GM23338 (cell line): ENCODE measurements at regions not wholly inside any gene's neighbourhood (a gene's known extent, or its start where the extent isn't known, plus 50 kb on each side); places are given as distances from the start of the nearest gene placed in this dataset.

Experiments
- ATAC-seq: fragments of 200-7000 bp; cut with Tn5 transposase; 3 replicates; pipeline ENCODE4 v1.9.1; 2020
- DNase-seq: peaks from one replicate; pipeline ENCODE4 v3.0.0-alpha.2; 2015; ENCODE audit warnings: low spot score
- H2AFZ ChIP-seq: fragments of 200-600 bp; sonication (generic); 2 replicates; pipeline ENCODE4 v1.8.0; 2016; ENCODE audit warnings: antibody characterized with exemption, mild to moderate bottlenecking, moderate library complexity
- H3F3A ChIP-seq: fragments of 200-600 bp; sonication (generic); replicated peaks from 2 replicates; pipeline ENCODE4 v1.8.0; 2017; ENCODE audit warnings: antibody characterized with exemption, mixed run types, low read depth
- H3K27ac ChIP-seq: fragments of 200-600 bp; sonication (generic); 2 replicates; pipeline ENCODE4 v1.6.1; 2016; ENCODE audit warnings: low read depth
- H3K27me3 ChIP-seq: fragments of 200-600 bp; sonication (generic); 2 replicates; pipeline ENCODE4 v1.8.0; 2016; ENCODE audit warnings: mild to moderate bottlenecking, mixed run types, moderate library complexity; ENCODE audit not compliant: insufficient read depth
- H3K36me3 ChIP-seq: fragments of 200-600 bp; sonication (generic); 2 replicates; pipeline ENCODE4 v1.8.0; 2016; ENCODE audit warnings: mild to moderate bottlenecking; ENCODE audit not compliant: insufficient read depth
- H3K4me1 ChIP-seq: fragments of 200-600 bp; sonication (generic); 2 replicates; pipeline ENCODE4 v1.8.0; 2016; ENCODE audit warnings: mild to moderate bottlenecking, moderate library complexity; ENCODE audit not compliant: insufficient read depth
- H3K4me2 ChIP-seq: fragments of 200-600 bp; sonication (generic); 2 replicates; pipeline ENCODE4 v1.7.1; 2017; ENCODE audit warnings: mixed run types
- H3K4me3 ChIP-seq: fragments of 200-600 bp; sonication (generic); 2 replicates; pipeline ENCODE4 v1.6.1; 2016; ENCODE audit warnings: mixed run types
- H3K79me2 ChIP-seq: fragments of 200-600 bp; sonication (generic); replicated peaks from 2 replicates; pipeline ENCODE4 v1.8.0; 2017; ENCODE audit warnings: mild to moderate bottlenecking; ENCODE audit not compliant: insufficient read depth
- H3K9me2 ChIP-seq: fragments of 200-600 bp; sonication (generic); 2 replicates; pipeline ENCODE4 v1.8.0; 2017; ENCODE audit not compliant: insufficient read depth
- H4K20me1 ChIP-seq: fragments of 200-600 bp; sonication (generic); replicated peaks from 2 replicates; pipeline ENCODE4 v1.8.0; 2017; ENCODE audit warnings: mild to moderate bottlenecking; ENCODE audit not compliant: insufficient read depth
- H3K27ac Mint-ChIP-seq: 2 replicates; pipeline ENCODE4 v1.8.0; 2020; ENCODE audit warnings: inconsistent platforms, mild to moderate bottlenecking, moderate library complexity, mixed read lengths
- H3K27me3 Mint-ChIP-seq: 3 replicates; pipeline ENCODE4 v1.8.0; 2022; ENCODE audit warnings: low read depth, mild to moderate bottlenecking, moderate library complexity, mixed read lengths, inconsistent platforms; ENCODE audit not compliant: insufficient read depth, poor library complexity
- H3K36me3 Mint-ChIP-seq: 3 replicates; pipeline ENCODE4 v1.8.0; 2021; ENCODE audit warnings: low read depth, mild to moderate bottlenecking, inconsistent platforms, moderate library complexity, mixed read lengths
- H3K4me1 Mint-ChIP-seq: 3 replicates; pipeline ENCODE4 v1.8.0; 2020; ENCODE audit warnings: mild to moderate bottlenecking, inconsistent platforms, mixed read lengths
- H3K4me3 Mint-ChIP-seq: 3 replicates; pipeline ENCODE4 v1.8.0; 2021; ENCODE audit warnings: moderate library complexity, mild to moderate bottlenecking, inconsistent platforms, mixed read lengths
- H3K9me3 Mint-ChIP-seq: 3 replicates; pipeline ENCODE4 v1.8.0; 2020; ENCODE audit warnings: moderate library complexity, mild to moderate bottlenecking, inconsistent platforms, mixed read lengths
- CREB1 ChIP-seq: fragments of 250-450 bp; sonication (Bioruptor Pico); IDR thresholded peaks from 2 replicates; pipeline ENCODE4 v1.5.0; 2020; ENCODE audit warnings: low read depth, mild to moderate bottlenecking, moderate library complexity
- ETS1 ChIP-seq: IDR thresholded peaks from 2 replicates; pipeline ENCODE4 v1.6.1; 2016; ENCODE audit warnings: antibody characterized with exemption
- EZH2 ChIP-seq: fragments of 200-600 bp; sonication (generic); IDR thresholded peaks from one replicate; pipeline ENCODE4 v1.8.0; 2017; ENCODE audit warnings: antibody characterized with exemption, mild to moderate bottlenecking, low read depth; ENCODE audit not compliant: unreplicated experiment
- EZH2phosphoT487 ChIP-seq: fragments of 200-600 bp; sonication (generic); IDR thresholded peaks from one replicate; pipeline ENCODE4 v1.8.1; 2018; ENCODE audit warnings: antibody characterized with exemption; ENCODE audit not compliant: unreplicated experiment
- JUNB ChIP-seq: IDR thresholded peaks from one replicate; pipeline ENCODE4 v1.6.1; 2016; ENCODE audit warnings: antibody characterized with exemption; ENCODE audit not compliant: unreplicated experiment
- NANOG ChIP-seq: IDR thresholded peaks from 2 replicates; pipeline ENCODE4 v1.6.1; 2016; ENCODE audit warnings: antibody characterized with exemption, borderline replicate concordance
- REST ChIP-seq: IDR thresholded peaks from one replicate; pipeline ENCODE4 v1.6.1; 2018; ENCODE audit warnings: antibody characterized with exemption; ENCODE audit not compliant: unreplicated experiment
- STAT1 ChIP-seq: IDR thresholded peaks from one replicate; pipeline ENCODE4 v1.6.1; 2016; ENCODE audit warnings: antibody characterized with exemption; ENCODE audit not compliant: unreplicated experiment
- ZNF114 ChIP-seq: fragments of 250-450 bp; sonication (Bioruptor Pico); IDR thresholded peaks from 2 replicates; pipeline ENCODE4 v1.5.0; 2020; ENCODE audit warnings: mild to moderate bottlenecking, moderate library complexity
- ZNF331 ChIP-seq: fragments of 250-450 bp; sonication (Bioruptor Pico); IDR thresholded peaks from 2 replicates; pipeline ENCODE4 v1.5.0; 2020; ENCODE audit warnings: low read depth, mild to moderate bottlenecking, moderate library complexity
- TF ChIP-seq, protein P1 (sequence below): fragments of 250-450 bp; sonication (Bioruptor Pico); IDR thresholded peaks from 2 replicates; pipeline ENCODE4 v1.5.0; 2020; ENCODE audit warnings: mild to moderate bottlenecking, moderate library complexity

- TF ChIP-seq ZNF331 (no peak), ZNF114 (CRISPR knock-in tag) (no peak), CREB1 (no peak), NANOG (no peak), EZH2 (no peak), STAT1 (no peak), REST (no peak), ETS1 (no peak)
Measured at GRCh38 chr14:97337670-97338069, 540.5 kb downstream of the VRK1 start (continued).

DNA sequence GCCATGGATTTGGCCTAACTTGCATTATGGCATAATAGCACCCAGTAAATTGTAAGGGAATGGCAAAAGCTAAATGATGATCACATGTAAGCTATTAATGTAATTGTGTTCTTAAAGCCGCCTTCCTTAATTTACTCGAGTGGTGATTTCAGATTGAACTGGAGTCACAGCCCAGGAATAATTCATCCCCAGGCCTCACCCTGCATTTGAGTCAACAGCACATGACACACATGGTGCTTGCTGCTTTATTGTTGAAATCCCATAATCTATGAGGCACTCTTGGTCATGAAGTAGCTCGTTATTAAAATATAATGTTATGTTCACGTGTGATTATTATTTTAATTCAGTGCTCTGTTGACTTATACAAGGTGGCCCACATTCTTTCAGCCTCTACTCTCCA, 547.5 kb downstream of the VRK1 start:
- Histone ChIP-seq H2AFZ (no peak overlapping the region), H3K9me2 (peaks cover 13% of the 10 kb centered on the region), H3K4me2 (no peak overlapping the region), H3F3A (no peaks in the 10 kb centered on the region), H3K79me2 (no peaks in the 10 kb centered on the region), H3K27ac (no peak overlapping the region), H3K27me3 (no peaks in the 10 kb centered on the region), H4K20me1 (no peaks in the 10 kb centered on the region), H3K4me3 (no peak overlapping the region), H3K4me1 (no peaks in the 10 kb centered on the region), H3K36me3 (no peaks in the 10 kb centered on the region; the same call in 1 of the 2 replicates)
- TF ChIP-seq CREB1: no peak
- TF ChIP-seq NANOG: no peak
- no peak for TF ChIP-seq JUNB
- TF ChIP-seq ZNF331: no peak
- TF ChIP-seq REST: no peak
- TF ChIP-seq ZNF114 (CRISPR knock-in tag): no peak
- no peak for TF ChIP-seq EZH2phosphoT487
- TF ChIP-seq, protein P1, sequence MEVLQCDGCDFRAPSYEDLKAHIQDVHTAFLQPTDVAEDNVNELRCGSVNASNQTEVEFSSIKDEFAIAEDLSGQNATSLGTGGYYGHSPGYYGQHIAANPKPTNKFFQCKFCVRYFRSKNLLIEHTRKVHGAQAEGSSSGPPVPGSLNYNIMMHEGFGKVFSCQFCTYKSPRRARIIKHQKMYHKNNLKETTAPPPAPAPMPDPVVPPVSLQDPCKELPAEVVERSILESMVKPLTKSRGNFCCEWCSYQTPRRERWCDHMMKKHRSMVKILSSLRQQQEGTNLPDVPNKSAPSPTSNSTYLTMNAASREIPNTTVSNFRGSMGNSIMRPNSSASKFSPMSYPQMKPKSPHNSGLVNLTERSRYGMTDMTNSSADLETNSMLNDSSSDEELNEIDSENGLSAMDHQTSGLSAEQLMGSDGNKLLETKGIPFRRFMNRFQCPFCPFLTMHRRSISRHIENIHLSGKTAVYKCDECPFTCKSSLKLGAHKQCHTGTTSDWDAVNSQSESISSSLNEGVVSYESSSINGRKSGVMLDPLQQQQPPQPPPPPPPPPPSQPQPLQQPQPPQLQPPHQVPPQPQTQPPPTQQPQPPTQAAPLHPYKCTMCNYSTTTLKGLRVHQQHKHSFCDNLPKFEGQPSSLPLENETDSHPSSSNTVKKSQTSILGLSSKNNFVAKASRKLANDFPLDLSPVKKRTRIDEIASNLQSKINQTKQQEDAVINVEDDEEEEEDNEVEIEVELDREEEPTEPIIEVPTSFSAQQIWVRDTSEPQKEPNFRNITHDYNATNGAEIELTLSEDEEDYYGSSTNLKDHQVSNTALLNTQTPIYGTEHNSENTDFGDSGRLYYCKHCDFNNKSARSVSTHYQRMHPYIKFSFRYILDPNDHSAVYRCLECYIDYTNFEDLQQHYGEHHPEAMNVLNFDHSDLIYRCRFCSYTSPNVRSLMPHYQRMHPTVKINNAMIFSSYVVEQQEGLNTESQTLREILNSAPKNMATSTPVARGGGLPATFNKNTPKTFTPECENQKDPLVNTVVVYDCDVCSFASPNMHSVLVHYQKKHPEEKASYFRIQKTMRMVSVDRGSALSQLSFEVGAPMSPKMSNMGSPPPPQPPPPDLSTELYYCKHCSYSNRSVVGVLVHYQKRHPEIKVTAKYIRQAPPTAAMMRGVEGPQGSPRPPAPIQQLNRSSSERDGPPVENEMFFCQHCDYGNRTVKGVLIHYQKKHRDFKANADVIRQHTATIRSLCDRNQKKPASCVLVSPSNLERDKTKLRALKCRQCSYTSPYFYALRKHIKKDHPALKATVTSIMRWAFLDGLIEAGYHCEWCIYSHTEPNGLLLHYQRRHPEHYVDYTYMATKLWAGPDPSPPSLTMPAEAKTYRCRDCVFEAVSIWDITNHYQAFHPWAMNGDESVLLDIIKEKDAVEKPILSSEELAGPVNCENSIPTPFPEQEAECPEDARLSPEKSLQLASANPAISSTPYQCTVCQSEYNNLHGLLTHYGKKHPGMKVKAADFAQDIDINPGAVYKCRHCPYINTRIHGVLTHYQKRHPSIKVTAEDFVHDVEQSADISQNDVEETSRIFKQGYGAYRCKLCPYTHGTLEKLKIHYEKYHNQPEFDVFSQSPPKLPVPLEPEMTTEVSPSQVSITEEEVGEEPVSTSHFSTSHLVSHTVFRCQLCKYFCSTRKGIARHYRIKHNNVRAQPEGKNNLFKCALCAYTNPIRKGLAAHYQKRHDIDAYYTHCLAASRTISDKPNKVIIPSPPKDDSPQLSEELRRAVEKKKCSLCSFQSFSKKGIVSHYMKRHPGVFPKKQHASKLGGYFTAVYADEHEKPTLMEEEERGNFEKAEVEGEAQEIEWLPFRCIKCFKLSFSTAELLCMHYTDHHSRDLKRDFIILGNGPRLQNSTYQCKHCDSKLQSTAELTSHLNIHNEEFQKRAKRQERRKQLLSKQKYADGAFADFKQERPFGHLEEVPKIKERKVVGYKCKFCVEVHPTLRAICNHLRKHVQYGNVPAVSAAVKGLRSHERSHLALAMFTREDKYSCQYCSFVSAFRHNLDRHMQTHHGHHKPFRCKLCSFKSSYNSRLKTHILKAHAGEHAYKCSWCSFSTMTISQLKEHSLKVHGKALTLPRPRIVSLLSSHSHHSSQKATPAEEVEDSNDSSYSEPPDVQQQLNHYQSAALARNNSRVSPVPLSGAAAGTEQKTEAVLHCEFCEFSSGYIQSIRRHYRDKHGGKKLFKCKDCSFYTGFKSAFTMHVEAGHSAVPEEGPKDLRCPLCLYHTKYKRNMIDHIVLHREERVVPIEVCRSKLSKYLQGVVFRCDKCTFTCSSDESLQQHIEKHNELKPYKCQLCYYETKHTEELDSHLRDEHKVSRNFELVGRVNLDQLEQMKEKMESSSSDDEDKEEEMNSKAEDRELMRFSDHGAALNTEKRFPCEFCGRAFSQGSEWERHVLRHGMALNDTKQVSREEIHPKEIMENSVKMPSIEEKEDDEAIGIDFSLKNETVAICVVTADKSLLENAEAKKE (CRISPR knock-in tag): no peak
- no peak for TF ChIP-seq STAT1
- Mint-ChIP-seq H3K27ac (no peak overlapping the region), H3K9me3 (peaks cover 31% of the 10 kb centered on the region), H3K4me1 (peaks cover 4% of the 10 kb centered on the region; the same call in 1 of the 3 replicates), H3K4me3 (no peak overlapping the region), H3K27me3 (no peaks in the 10 kb centered on the region), H3K36me3 (peaks cover 23% of the 10 kb centered on the region)
- DNase-seq (no peak), ATAC-seq (no peak)
